ENCODE measurements at regions not wholly inside any gene's neighbourhood (a gene's known extent, or its start where the extent isn't known, plus 50 kb on each side); places are given as distances from the start of the nearest gene placed in this dataset.

GRCh38 chr3:168870892-168871291, 775.2 kb upstream of the GOLIM4 start:
- TF ChIP-seq TEAD4 (IDR thresholded peaks at IDR 0.05) (no peak), REST (IDR thresholded peaks at IDR 0.05; ENCODE audit: low read depth) (no peak), CREB1 (IDR thresholded peaks at IDR 0.05; ENCODE audit: low read depth) (no peak), CEBPB (IDR thresholded peaks at IDR 0.05) (no peak), USF1 (IDR thresholded peaks at IDR 0.05) (no peak), TAF1 (IDR thresholded peaks at IDR 0.05; ENCODE audit: low read depth) (no peak), RAD21 (IDR thresholded peaks at IDR 0.05; ENCODE audit: low read depth) (no peak), EP300 (IDR thresholded peaks at IDR 0.05; ENCODE audit: borderline replicate concordance) (no peak), TCF12 (IDR thresholded peaks at IDR 0.05; ENCODE audit: low read depth) (no peak), YY1 (IDR thresholded peaks at IDR 0.05; ENCODE audit: low read depth) (no peak), EGR1 (IDR thresholded peaks at IDR 0.05) (no peak), MAX (IDR thresholded peaks at IDR 0.05) (no peak), FOXM1 (IDR thresholded peaks at IDR 0.05; ENCODE audit: borderline replicate concordance, low read depth) (no peak), NFIC (IDR thresholded peaks at IDR 0.05) (no peak)

GRCh38 chr3:168865022-168865551, 769.4 kb upstream of the GOLIM4 start:
- peak; percentile 72 for TF ChIP-seq RAD21 (IDR thresholded peaks at IDR 0.05; ENCODE audit: low read depth)
- no peak for TF ChIP-seq FOXM1 (IDR thresholded peaks at IDR 0.05; ENCODE audit: borderline replicate concordance, low read depth)

GRCh38 chr3:168864107-168865021, 768.6 kb upstream of the GOLIM4 start:
- TF ChIP-seq CEBPB (IDR thresholded peaks at IDR 0.05) (no peak), TEAD4 (IDR thresholded peaks at IDR 0.05) (no peak), RAD21 (IDR thresholded peaks at IDR 0.05; ENCODE audit: low read depth) (no peak)

GRCh38 chr3:168863561-168863960, 767.8 kb upstream of the GOLIM4 start:
- TF ChIP-seq CEBPB (IDR thresholded peaks at IDR 0.05), result no peak
- no peak for TF ChIP-seq TEAD4 (IDR thresholded peaks at IDR 0.05)

GRCh38 chr3:168862466-168862865, 766.7 kb upstream of the GOLIM4 start:
- TF ChIP-seq TCF12 (IDR thresholded peaks at IDR 0.05; ENCODE audit: low read depth), result no peak
- no peak for TF ChIP-seq MAX (IDR thresholded peaks at IDR 0.05)
- no peak for TF ChIP-seq TAF1 (IDR thresholded peaks at IDR 0.05; ENCODE audit: low read depth)
- no peak for TF ChIP-seq RAD21 (IDR thresholded peaks at IDR 0.05; ENCODE audit: low read depth)
- no peak for TF ChIP-seq NFIC (IDR thresholded peaks at IDR 0.05)
- no peak for TF ChIP-seq CEBPB (IDR thresholded peaks at IDR 0.05)
- no peak for TF ChIP-seq REST (IDR thresholded peaks at IDR 0.05; ENCODE audit: low read depth)
- no peak for TF ChIP-seq CREB1 (IDR thresholded peaks at IDR 0.05; ENCODE audit: low read depth)

GRCh38 chr3:168860592-168860991, 764.9 kb upstream of the GOLIM4 start:
- TF ChIP-seq TCF12 (IDR thresholded peaks at IDR 0.05; ENCODE audit: low read depth) (no peak), TEAD4 (IDR thresholded peaks at IDR 0.05) (no peak), NFIC (IDR thresholded peaks at IDR 0.05) (no peak), USF1 (IDR thresholded peaks at IDR 0.05) (no peak), EGR1 (IDR thresholded peaks at IDR 0.05) (no peak), RAD21 (IDR thresholded peaks at IDR 0.05; ENCODE audit: low read depth) (no peak), MAX (IDR thresholded peaks at IDR 0.05) (no peak), REST (IDR thresholded peaks at IDR 0.05; ENCODE audit: low read depth) (no peak)
